ENCODE measurements at regions not wholly inside any gene's neighbourhood (a gene's known extent, or its start where the extent isn't known, plus 50 kb on each side); places are given as distances from the start of the nearest gene placed in this dataset.

- no peak for TF ChIP-seq PPARA (CRISPR knock-in tag; IDR thresholded peaks at IDR 0.05; ENCODE audit: borderline replicate concordance)
- no peak for TF ChIP-seq POU6F1 (CRISPR knock-in tag; IDR thresholded peaks at IDR 0.05; ENCODE audit: borderline replicate concordance, low read depth)
- TF ChIP-seq ZNF8 (CRISPR knock-in tag; IDR thresholded peaks at IDR 0.05), result no peak
- TF ChIP-seq PATZ1 (CRISPR knock-in tag; IDR thresholded peaks at IDR 0.05; ENCODE audit: borderline replicate concordance), result no peak
- no peak for TF ChIP-seq ESRRG (CRISPR knock-in tag; IDR thresholded peaks at IDR 0.05)
These were observed 62.3 kb upstream of the CPOX start for GRCh38 chr3:98655666-98656065.

Data from SK-N-SH treated with all-trans-retinoic acid at 6 μM for 48 hours (cell line).